SK-N-SH (cell line): ENCODE measurements at regions not wholly inside any gene's neighbourhood (a gene's known extent, or its start where the extent isn't known, plus 50 kb on each side); places are given as distances from the start of the nearest gene placed in this dataset.

Experiments
- CHD2 ChIP-seq: fragments of 150-350 bp; IDR thresholded peaks from 2 replicates; pipeline ENCODE4 v1.6.1; 2018; ENCODE audit warnings: low read length; ENCODE audit not compliant: partially characterized antibody
- CTCF ChIP-seq: fragments of 200-600 bp; sonication (generic); IDR thresholded peaks from 2 replicates; pipeline ENCODE4 v1.6.1; 2017; ENCODE audit warnings: antibody characterized with exemption, mild to moderate bottlenecking, moderate library complexity
- GABPA ChIP-seq: IDR thresholded peaks from 2 replicates; pipeline ENCODE4 v1.4.0; 2012; ENCODE audit warnings: low read depth, mild to moderate bottlenecking
- IRF3 ChIP-seq: fragments of 150-350 bp; IDR thresholded peaks from 2 replicates; pipeline ENCODE4 v1.6.1; 2016; ENCODE audit warnings: mild to moderate bottlenecking, low read depth, low read length
- JUND ChIP-seq: IDR thresholded peaks from 2 replicates; pipeline ENCODE4 v1.4.0; 2012
- MEF2A ChIP-seq: IDR thresholded peaks from 2 replicates; pipeline ENCODE4 v1.4.0; 2012; ENCODE audit warnings: low read depth, borderline replicate concordance
- POLR2AphosphoS5 ChIP-seq: IDR thresholded peaks from 2 replicates; pipeline ENCODE4 v1.6.1; 2012; ENCODE audit warnings: low read depth, low read length
- RAD21 ChIP-seq: IDR thresholded peaks from 2 replicates; pipeline ENCODE4 v1.6.1; 2012; ENCODE audit warnings: mild to moderate bottlenecking, low read length
- TCF12 ChIP-seq: IDR thresholded peaks from 2 replicates; pipeline ENCODE4 v1.4.0; 2012
- TEAD4 ChIP-seq: IDR thresholded peaks from 2 replicates; pipeline ENCODE4 v1.4.0; 2012; ENCODE audit warnings: mild to moderate bottlenecking, borderline replicate concordance; ENCODE audit not compliant: insufficient read depth
- USF2 ChIP-seq: fragments of 150-350 bp; IDR thresholded peaks from 2 replicates; pipeline ENCODE4 v1.6.1; 2017; ENCODE audit warnings: antibody characterized with exemption, low read length, low read depth, borderline replicate concordance

- TF ChIP-seq POLR2AphosphoS5, result no peak
- no peak for TF ChIP-seq RAD21
- TF ChIP-seq CTCF, result no peak
- TF ChIP-seq TEAD4, result no peak
- TF ChIP-seq MEF2A, result no peak
- TF ChIP-seq CHD2, result no peak
- no peak for TF ChIP-seq JUND
- no peak for TF ChIP-seq GABPA
- no peak for TF ChIP-seq IRF3
- no peak for TF ChIP-seq TCF12
- TF ChIP-seq USF2, result no peak
Measured at GRCh38 chr16:54522584-54522983, 236.0 kb upstream of the IRX3 start.
